H1 (cell line): ENCODE measurements at regions not wholly inside any gene's neighbourhood (a gene's known extent, or its start where the extent isn't known, plus 50 kb on each side); places are given as distances from the start of the nearest gene placed in this dataset.

ENCODE experiments used
- CHD1 ChIP-seq: IDR thresholded peaks from 2 replicates; pipeline ENCODE4 v1.6.1; 2012; ENCODE audit warnings: low read depth, low read length, improper control_type of control experiment
- CREB1 ChIP-seq: IDR thresholded peaks from 2 replicates; pipeline ENCODE4 v1.6.1; 2012; ENCODE audit warnings: inconsistent platforms
- EP300 ChIP-seq, 2 experiments: IDR thresholded peaks; 1 replicate in 1 of 2; 2 replicates in 1 of 2; pipeline ENCODE4 v1.6.1; 2011 to 2012; ENCODE audit warnings: low read depth in 2 of 2, low read length in 2 of 2, mild to moderate bottlenecking in 2 of 2, borderline replicate concordance in 1 of 2, inconsistent platforms in 1 of 2, moderate library complexity in 1 of 2
- EZH2 ChIP-seq: fragments of 200-600 bp; sonication (generic); IDR thresholded peaks from 2 replicates; pipeline ENCODE4 v1.7.1; 2012; ENCODE audit warnings: low read depth, mild to moderate bottlenecking, moderate library complexity, low read length, inconsistent platforms; ENCODE audit not compliant: severe bottlenecking
- POLR2A ChIP-seq, 2 experiments: IDR thresholded peaks; 1 replicate in 1 of 2; 2 replicates in 1 of 2; pipeline ENCODE4 v1.6.1; 2011; ENCODE audit warnings: low read depth in 2 of 2, low read length in 2 of 2, mild to moderate bottlenecking in 2 of 2; ENCODE audit errors: control extremely low read depth in 1 of 2
- ZNF274 ChIP-seq: IDR thresholded peaks from 2 replicates; pipeline ENCODE4 v1.7.0; 2012; ENCODE audit warnings: low read length, borderline replicate concordance; ENCODE audit errors: extremely low read depth
- TF ChIP-seq, protein P1 (sequence below), 3 experiments: IDR thresholded peaks; 1 replicate in 2 of 3; 2 replicates in 1 of 3; pipeline versions ENCODE4 v1.5.1 to v1.6.1; 2011; ENCODE audit warnings: low read length in 3 of 3, mild to moderate bottlenecking in 3 of 3, inconsistent platforms in 2 of 3, low read depth in 1 of 3, moderate library complexity in 1 of 3; ENCODE audit not compliant: insufficient read depth in 1 of 3; ENCODE audit errors: control extremely low read depth in 1 of 3

GRCh38 chr18:70826571-70826970, 537.7 kb downstream of the SOCS6 start:
- TF ChIP-seq CREB1 = no peak
- TF ChIP-seq, protein P1, sequence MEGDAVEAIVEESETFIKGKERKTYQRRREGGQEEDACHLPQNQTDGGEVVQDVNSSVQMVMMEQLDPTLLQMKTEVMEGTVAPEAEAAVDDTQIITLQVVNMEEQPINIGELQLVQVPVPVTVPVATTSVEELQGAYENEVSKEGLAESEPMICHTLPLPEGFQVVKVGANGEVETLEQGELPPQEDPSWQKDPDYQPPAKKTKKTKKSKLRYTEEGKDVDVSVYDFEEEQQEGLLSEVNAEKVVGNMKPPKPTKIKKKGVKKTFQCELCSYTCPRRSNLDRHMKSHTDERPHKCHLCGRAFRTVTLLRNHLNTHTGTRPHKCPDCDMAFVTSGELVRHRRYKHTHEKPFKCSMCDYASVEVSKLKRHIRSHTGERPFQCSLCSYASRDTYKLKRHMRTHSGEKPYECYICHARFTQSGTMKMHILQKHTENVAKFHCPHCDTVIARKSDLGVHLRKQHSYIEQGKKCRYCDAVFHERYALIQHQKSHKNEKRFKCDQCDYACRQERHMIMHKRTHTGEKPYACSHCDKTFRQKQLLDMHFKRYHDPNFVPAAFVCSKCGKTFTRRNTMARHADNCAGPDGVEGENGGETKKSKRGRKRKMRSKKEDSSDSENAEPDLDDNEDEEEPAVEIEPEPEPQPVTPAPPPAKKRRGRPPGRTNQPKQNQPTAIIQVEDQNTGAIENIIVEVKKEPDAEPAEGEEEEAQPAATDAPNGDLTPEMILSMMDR (IDR thresholded peaks at IDR 0.05; ENCODE audit: control extremely low read depth in 1 of 3, insufficient read depth in 1 of 3, low read depth in 1 of 3, low read length in 3 of 3) = no peak
- TF ChIP-seq EP300 (IDR thresholded peaks at IDR 0.05; ENCODE audit: borderline replicate concordance in 1 of 2, low read depth in 2 of 2, low read length in 2 of 2) = no peak
- TF ChIP-seq CHD1 = no peak
- no peak for TF ChIP-seq EZH2
- no peak for TF ChIP-seq ZNF274
- TF ChIP-seq POLR2A (IDR thresholded peaks at IDR 0.05; ENCODE audit: control extremely low read depth in 1 of 2, low read depth in 2 of 2, low read length in 2 of 2) = no peak
